Astrocyte (in vitro differentiated cells and primary cell): ENCODE measurements at regions not wholly inside any gene's neighbourhood (a gene's known extent, or its start where the extent isn't known, plus 50 kb on each side); places are given as distances from the start of the nearest gene placed in this dataset.

Source experiments
- DNase-seq: peaks from one replicate; pipeline ENCODE4 v3.0.0-alpha.2; 2010; ENCODE audit warnings: low read depth
- FAIRE-seq: peaks from 2 replicates; lab custom pipeline; 2011; peaks lifted over from hg19 to GRCh38; lab: Jason Lieb, UNC
- H2AFZ ChIP-seq: 2 replicates; pipeline ENCODE4 v1.6.0; 2012; ENCODE audit warnings: low read depth, low read length, inconsistent platforms
- H3K27ac ChIP-seq: 2 replicates; pipeline ENCODE4 v1.5.1; 2011; ENCODE audit warnings: low read depth, low read length, inconsistent platforms
- H3K27me3 ChIP-seq: 2 replicates; pipeline ENCODE4 v1.6.0; 2011; ENCODE audit warnings: low read length, inconsistent platforms; ENCODE audit not compliant: insufficient read depth
- H3K36me3 ChIP-seq: 2 replicates; pipeline ENCODE4 v1.5.1; 2011; ENCODE audit warnings: low read length, inconsistent platforms; ENCODE audit not compliant: insufficient read depth
- H3K4me1 ChIP-seq: 2 replicates; pipeline ENCODE4 v1.5.1; 2011; ENCODE audit warnings: low read length, inconsistent platforms; ENCODE audit not compliant: insufficient read depth
- H3K4me2 ChIP-seq: 2 replicates; pipeline ENCODE4 v1.6.0; 2012; ENCODE audit warnings: low read length, inconsistent platforms
- H3K4me3 ChIP-seq: 2 replicates; pipeline ENCODE4 v1.5.1; 2011; ENCODE audit warnings: low read depth, mild to moderate bottlenecking, low read length, inconsistent platforms; ENCODE audit not compliant: insufficient read depth
- H3K79me2 ChIP-seq: 2 replicates; pipeline ENCODE4 v1.6.0; 2012; ENCODE audit warnings: mild to moderate bottlenecking, low read length, inconsistent platforms; ENCODE audit not compliant: insufficient read depth
- H3K9ac ChIP-seq: 2 replicates; pipeline ENCODE4 v1.6.0; 2012; ENCODE audit warnings: mild to moderate bottlenecking, low read length, inconsistent platforms
- H3K9me3 ChIP-seq: 2 replicates; pipeline ENCODE4 v1.5.1; 2012; ENCODE audit warnings: low read depth, mild to moderate bottlenecking, low read length, inconsistent platforms; ENCODE audit not compliant: insufficient read depth
- H4K20me1 ChIP-seq: 2 replicates; pipeline ENCODE4 v1.6.0; 2012; ENCODE audit warnings: low read length, inconsistent platforms; ENCODE audit not compliant: insufficient read depth
- H3K27ac Mint-ChIP-seq: one replicate; pipeline ENCODE4 v1.8.0; 2021; ENCODE audit warnings: mild to moderate bottlenecking, mixed read lengths; ENCODE audit not compliant: unreplicated experiment
- H3K27me3 Mint-ChIP-seq: one replicate; pipeline ENCODE4 v1.8.0; 2021; ENCODE audit warnings: low read depth, mixed read lengths; ENCODE audit not compliant: unreplicated experiment
- H3K36me3 Mint-ChIP-seq: one replicate; pipeline ENCODE4 v1.8.0; 2021; ENCODE audit warnings: low read depth, mixed read lengths; ENCODE audit not compliant: unreplicated experiment
- H3K4me1 Mint-ChIP-seq: one replicate; pipeline ENCODE4 v1.8.0; 2021; ENCODE audit warnings: low read depth, mixed read lengths; ENCODE audit not compliant: unreplicated experiment
- H3K4me3 Mint-ChIP-seq: one replicate; pipeline ENCODE4 v1.8.0; 2021; ENCODE audit warnings: mild to moderate bottlenecking, moderate library complexity, mixed read lengths; ENCODE audit not compliant: unreplicated experiment
- H3K9me3 Mint-ChIP-seq: one replicate; pipeline ENCODE4 v1.8.0; 2021; ENCODE audit warnings: mild to moderate bottlenecking, mixed read lengths; ENCODE audit not compliant: unreplicated experiment
- CTCF ChIP-seq: IDR thresholded peaks from 2 replicates; pipeline ENCODE4 v1.5.1; 2011; ENCODE audit warnings: low read depth, mild to moderate bottlenecking, inconsistent platforms, low read length, moderate library complexity; ENCODE audit not compliant: insufficient read depth
- EZH2 ChIP-seq: IDR thresholded peaks from 2 replicates; pipeline ENCODE4 v1.6.1; 2012; ENCODE audit warnings: mild to moderate bottlenecking, low read length, inconsistent platforms; ENCODE audit not compliant: insufficient read depth

GRCh38 chr4:35025152-35025834, 1219.0 kb downstream of the ARAP2 start:
- Mint-ChIP-seq H3K4me3 (no peak overlapping the region), H3K36me3 (peaks cover 2% of the 10 kb centered on the region), H3K27ac (no peak overlapping the region), H3K4me1 (peaks cover 17% of the 10 kb centered on the region), H3K9me3 (peaks cover 5% of the 10 kb centered on the region), H3K27me3 (no peaks in the 10 kb centered on the region)
- FAIRE-seq = no peak
- Histone ChIP-seq H3K4me2 (no peak overlapping the region), H3K9ac (no peak overlapping the region), H3K27ac (no peak overlapping the region), H3K4me3 (no peak overlapping the region), H3K79me2 (no peaks in the 10 kb centered on the region), H3K9me3 (no peaks in the 10 kb centered on the region), H3K4me1 (peaks cover 8% of the 10 kb centered on the region), H3K27me3 (no peaks in the 10 kb centered on the region), H3K36me3 (no peaks in the 10 kb centered on the region), H2AFZ (no peak overlapping the region), H4K20me1 (no peaks in the 10 kb centered on the region)
- no peak for DNase-seq
- TF ChIP-seq EZH2 (no peak), CTCF (no peak)

- Mint-ChIP-seq H3K27me3 (no peaks in the 10 kb centered on the region), H3K4me1 (no peaks in the 10 kb centered on the region), H3K27ac (no peak overlapping the region), H3K9me3 (no peaks in the 10 kb centered on the region), H3K4me3 (no peak overlapping the region), H3K36me3 (no peaks in the 10 kb centered on the region)
- H3K27me3 ChIP-seq = no peaks in the 10 kb centered on the region
- DNase-seq = no peak
- H2AFZ ChIP-seq = no peak overlapping the region
- no peaks in the 10 kb centered on the region for H3K9me3 ChIP-seq
- H3K4me3 ChIP-seq = no peak overlapping the region
- H3K4me2 ChIP-seq = no peak overlapping the region
- H3K27ac ChIP-seq = no peak overlapping the region
- no peaks in the 10 kb centered on the region for H4K20me1 ChIP-seq
- no peak overlapping the region for H3K9ac ChIP-seq
- no peaks in the 10 kb centered on the region for H3K4me1 ChIP-seq
- H3K36me3 ChIP-seq = no peaks in the 10 kb centered on the region
- H3K79me2 ChIP-seq = no peaks in the 10 kb centered on the region
- TF ChIP-seq EZH2 (no peak), CTCF (no peak)
- no peak for FAIRE-seq
Observed at GRCh38 chr4:35038079-35038805, 1206.1 kb downstream of the ARAP2 start.

GRCh38 chr4:35038845-35039244, 1205.5 kb downstream of the ARAP2 start:
- Histone ChIP-seq H3K79me2 (no peaks in the 10 kb centered on the region), H3K9ac (no peak overlapping the region), H3K36me3 (no peaks in the 10 kb centered on the region), H3K4me1 (no peaks in the 10 kb centered on the region), H3K4me3 (no peak overlapping the region), H3K27ac (no peak overlapping the region), H4K20me1 (no peaks in the 10 kb centered on the region), H3K27me3 (no peaks in the 10 kb centered on the region), H2AFZ (no peak overlapping the region), H3K4me2 (no peak overlapping the region), H3K9me3 (no peaks in the 10 kb centered on the region)
- Mint-ChIP-seq H3K4me1 (no peaks in the 10 kb centered on the region), H3K4me3 (no peak overlapping the region), H3K27ac (no peak overlapping the region), H3K27me3 (no peaks in the 10 kb centered on the region), H3K36me3 (no peaks in the 10 kb centered on the region), H3K9me3 (no peaks in the 10 kb centered on the region)
- DNase-seq = no peak
- FAIRE-seq = no peak
- TF ChIP-seq CTCF (no peak), EZH2 (no peak)
